Vagina (tissue), 2 donors: ENCODE measurements at regions not wholly inside any gene's neighbourhood (a gene's known extent, or its start where the extent isn't known, plus 50 kb on each side); places are given as distances from the start of the nearest gene placed in this dataset.

Experiments used
- POLR2A ChIP-seq, 2 donors: fragments of 450-650 bp; IDR thresholded peaks; one replicate each; pipeline ENCODE4 v1.6.1; 2017; ENCODE audit warnings: antibody characterized with exemption in 2 of 2, mild to moderate bottlenecking in 2 of 2, moderate library complexity in 2 of 2
- POLR2AphosphoS5 ChIP-seq, 2 donors: sonication (generic); formaldehyde crosslinking; IDR thresholded peaks; one replicate each; pipeline ENCODE4 v1.9.0; 2017; ENCODE audit warnings: antibody characterized with exemption in 2 of 2, mild to moderate bottlenecking in 2 of 2, low read depth in 1 of 2; ENCODE audit not compliant: insufficient read depth in 1 of 2
- TF ChIP-seq, protein P1 (sequence below), 3 experiments: fragments of 450-650 bp in 2 of 3; fragments of 200-600 bp in 1 of 3; sonication (generic) in 1 of 3; IDR thresholded peaks; one replicate each; pipeline ENCODE4 v1.5.1; 2017 to 2019; ENCODE audit warnings: antibody characterized with exemption in 3 of 3, mild to moderate bottlenecking in 2 of 3, moderate library complexity in 2 of 3

GRCh38 chr2:18172607-18173006 lies 294.1 kb downstream of the KCNS3 start:
- TF ChIP-seq, protein P1, sequence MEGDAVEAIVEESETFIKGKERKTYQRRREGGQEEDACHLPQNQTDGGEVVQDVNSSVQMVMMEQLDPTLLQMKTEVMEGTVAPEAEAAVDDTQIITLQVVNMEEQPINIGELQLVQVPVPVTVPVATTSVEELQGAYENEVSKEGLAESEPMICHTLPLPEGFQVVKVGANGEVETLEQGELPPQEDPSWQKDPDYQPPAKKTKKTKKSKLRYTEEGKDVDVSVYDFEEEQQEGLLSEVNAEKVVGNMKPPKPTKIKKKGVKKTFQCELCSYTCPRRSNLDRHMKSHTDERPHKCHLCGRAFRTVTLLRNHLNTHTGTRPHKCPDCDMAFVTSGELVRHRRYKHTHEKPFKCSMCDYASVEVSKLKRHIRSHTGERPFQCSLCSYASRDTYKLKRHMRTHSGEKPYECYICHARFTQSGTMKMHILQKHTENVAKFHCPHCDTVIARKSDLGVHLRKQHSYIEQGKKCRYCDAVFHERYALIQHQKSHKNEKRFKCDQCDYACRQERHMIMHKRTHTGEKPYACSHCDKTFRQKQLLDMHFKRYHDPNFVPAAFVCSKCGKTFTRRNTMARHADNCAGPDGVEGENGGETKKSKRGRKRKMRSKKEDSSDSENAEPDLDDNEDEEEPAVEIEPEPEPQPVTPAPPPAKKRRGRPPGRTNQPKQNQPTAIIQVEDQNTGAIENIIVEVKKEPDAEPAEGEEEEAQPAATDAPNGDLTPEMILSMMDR (IDR thresholded peaks at IDR 0.05), result no peak
- TF ChIP-seq POLR2A (IDR thresholded peaks at IDR 0.05) (no peak), POLR2AphosphoS5 (IDR thresholded peaks at IDR 0.05; ENCODE audit: insufficient read depth in 1 of 2, low read depth in 1 of 2) (no peak)
